Coronary artery (tissue), 2 donors: ENCODE measurements at regions not wholly inside any gene's neighbourhood (a gene's known extent, or its start where the extent isn't known, plus 50 kb on each side); places are given as distances from the start of the nearest gene placed in this dataset.

Experiments
- DNase-seq: peaks from one replicate; pipeline ENCODE4 v3.0.0-alpha.2; 2017; ENCODE audit warnings: low spot score
- H3K27ac ChIP-seq, 2 donors: fragments of 200-600 bp; sonication (generic); one replicate each; pipeline ENCODE4 v1.5.1; 2016 to 2019
- H3K4me3 ChIP-seq: fragments of 200-600 bp; sonication (generic); 2 replicates; pipeline ENCODE4 v1.5.1; 2016; ENCODE audit warnings: mild to moderate bottlenecking, moderate library complexity
- CTCF ChIP-seq: fragments of 200-600 bp; sonication (generic); IDR thresholded peaks from one replicate; pipeline ENCODE4 v1.5.1; 2019; ENCODE audit warnings: antibody characterized with exemption

- no peak overlapping the region for H3K4me3 ChIP-seq
- no peak for TF ChIP-seq CTCF
- H3K27ac ChIP-seq, result no peak overlapping the region
- DNase-seq, result no peak
These were observed 153.8 kb upstream of the PKN2 start for GRCh38 chr1:88530246-88530645.

GRCh38 chr1:88537787-88538186 is 146.3 kb upstream of the PKN2 start:
- Histone ChIP-seq H3K27ac (no peak overlapping the region), H3K4me3 (no peak overlapping the region)
- no peak for TF ChIP-seq CTCF
- no peak for DNase-seq

- TF ChIP-seq CTCF, result no peak
- H3K4me3 ChIP-seq, result no peak overlapping the region
- H3K27ac ChIP-seq, result no peak overlapping the region
- no peak for DNase-seq
These were observed 145.7 kb upstream of the PKN2 start for GRCh38 chr1:88538222-88538899.

GRCh38 chr1:88540255-88540654 is 143.8 kb upstream of the PKN2 start:
- DNase-seq, result no peak
- Histone ChIP-seq H3K27ac (no peak overlapping the region), H3K4me3 (no peak overlapping the region)
- no peak for TF ChIP-seq CTCF

- no peak for TF ChIP-seq CTCF
- Histone ChIP-seq H3K4me3 (no peak overlapping the region), H3K27ac (no peak overlapping the region)
- DNase-seq, result no peak
These were observed 142.5 kb upstream of the PKN2 start for GRCh38 chr1:88541596-88541995.

- no peak overlapping the region for H3K27ac ChIP-seq
- TF ChIP-seq CTCF, result no peak
- no peak overlapping the region for H3K4me3 ChIP-seq
These were observed 139.9 kb upstream of the PKN2 start for GRCh38 chr1:88544195-88544594.

GRCh38 chr1:88549536-88549935 is 134.5 kb upstream of the PKN2 start:
- TF ChIP-seq CTCF, result no peak
- no peak overlapping the region for H3K27ac ChIP-seq
- no peak for DNase-seq
- H3K4me3 ChIP-seq, result no peak overlapping the region

More at GRCh38 chr1:88544195-88544594, 139.9 kb upstream of the PKN2 start:
- no peak for DNase-seq
